MCF 10A (cell line): ENCODE measurements at regions not wholly inside any gene's neighbourhood (a gene's known extent, or its start where the extent isn't known, plus 50 kb on each side); places are given as distances from the start of the nearest gene placed in this dataset.

ENCODE experiments used
- BruUV-seq: library from RNA; stranded (reverse); fragments of 400-500 nt; replicated peaks from 2 replicates; lab custom pipeline; 2021; lab: Mats Ljungman, UMichigan
- CTCF ChIA-PET: fragments of 300-600 bp; sonication (Branson Sonifier 250); formaldehyde crosslinking; extraction: SDS; loops from one replicate; lab custom pipeline; 2021; ENCODE audit warnings: antibody characterized with exemption, inconsistent platforms; lab: Yijun Ruan, JAX
- POLR2A ChIA-PET: fragments of 300-600, 350-650 bp; sonication (Branson Sonifier 250); formaldehyde crosslinking; extraction: SDS; loops from one replicate; lab custom pipeline; 2020; ENCODE audit warnings: antibody characterized with exemption, inconsistent platforms; lab: Yijun Ruan, JAX
- DNase-seq: peaks from one replicate; pipeline ENCODE4 v3.0.0-alpha.2; 2018; ENCODE audit not compliant: unreplicated experiment
- H3K27ac Mint-ChIP-seq: one replicate; pipeline ENCODE4 v1.8.0; 2022; ENCODE audit warnings: mild to moderate bottlenecking, low read depth, mixed read lengths; ENCODE audit not compliant: unreplicated experiment
- H3K27me3 Mint-ChIP-seq: one replicate; pipeline ENCODE4 v1.8.0; 2022; ENCODE audit warnings: mixed read lengths; ENCODE audit not compliant: insufficient read depth, unreplicated experiment
- H3K36me3 Mint-ChIP-seq: one replicate; pipeline ENCODE4 v1.8.0; 2022; ENCODE audit warnings: mild to moderate bottlenecking, moderate library complexity, mixed read lengths; ENCODE audit not compliant: insufficient read depth, unreplicated experiment
- H3K4me1 Mint-ChIP-seq: one replicate; pipeline ENCODE4 v1.8.0; 2022; ENCODE audit warnings: mixed read lengths; ENCODE audit not compliant: insufficient read depth, unreplicated experiment
- H3K4me3 Mint-ChIP-seq: one replicate; pipeline ENCODE4 v1.8.0; 2022; ENCODE audit warnings: mild to moderate bottlenecking, moderate library complexity, mixed read lengths; ENCODE audit not compliant: unreplicated experiment
- H3K9me3 Mint-ChIP-seq: one replicate; pipeline ENCODE4 v1.8.0; 2022; ENCODE audit warnings: mixed read lengths; ENCODE audit not compliant: unreplicated experiment
- intact Hi-C: fragments of 100-400 bp; cut with micrococcal nuclease; formaldehyde crosslinking; loops from 2 replicates; pipeline ENCODE4 v1.14.1; 2022
- TF ChIP-seq, protein P1 (sequence below): fragments of 200-600 bp; IDR thresholded peaks from one replicate; pipeline ENCODE4 v1.8.0; 2022; ENCODE audit warnings: antibody characterized with exemption, mild to moderate bottlenecking; ENCODE audit not compliant: unreplicated experiment

DNA sequence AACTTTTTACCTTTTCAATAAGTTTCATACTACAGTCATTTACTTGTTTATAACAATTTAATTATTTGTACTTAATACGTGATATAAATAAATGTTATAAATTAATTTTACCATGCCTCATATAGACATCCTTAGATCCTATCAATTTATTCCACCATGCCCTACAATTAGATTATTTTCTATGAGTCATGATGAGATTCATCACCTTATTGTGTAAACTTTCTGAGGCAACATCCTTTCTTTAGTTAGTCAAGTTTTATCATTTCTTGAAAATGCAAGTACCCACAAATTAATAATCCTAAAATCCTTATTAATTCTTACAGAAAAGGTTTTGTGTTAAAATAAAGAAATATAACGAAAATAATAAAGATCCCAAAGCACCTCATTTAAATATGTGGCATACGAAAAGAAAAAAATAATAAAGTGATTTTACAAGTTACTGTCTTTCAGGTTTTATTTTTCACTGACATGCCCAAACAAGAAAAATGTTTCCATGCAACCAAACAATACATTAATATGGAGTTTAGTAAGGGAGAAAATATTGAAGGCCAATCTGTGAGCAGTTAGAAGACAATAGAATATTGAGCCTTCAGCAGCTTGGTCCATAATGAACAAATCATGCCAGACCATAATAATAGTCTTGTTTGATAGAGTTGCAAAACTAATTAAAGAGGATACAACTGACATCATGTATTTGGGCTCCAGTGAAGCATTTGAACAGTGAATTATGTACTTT, 188.7 kb upstream of the MRPS30 start:
- peak overlapping the region; percentile 85 for H3K27ac Mint-ChIP-seq
- H3K27me3 Mint-ChIP-seq: no peaks in the 10 kb centered on the region
- no peaks in the 10 kb centered on the region for H3K36me3 Mint-ChIP-seq
- TSS peak; percentile 73 for BruUV-seq
- intact Hi-C loops: loop anchor here (10.0 kb wide), 1 partner anchor 55 kb away; no protein-coding TSS in a partner anchor
- TF ChIP-seq, protein P1, sequence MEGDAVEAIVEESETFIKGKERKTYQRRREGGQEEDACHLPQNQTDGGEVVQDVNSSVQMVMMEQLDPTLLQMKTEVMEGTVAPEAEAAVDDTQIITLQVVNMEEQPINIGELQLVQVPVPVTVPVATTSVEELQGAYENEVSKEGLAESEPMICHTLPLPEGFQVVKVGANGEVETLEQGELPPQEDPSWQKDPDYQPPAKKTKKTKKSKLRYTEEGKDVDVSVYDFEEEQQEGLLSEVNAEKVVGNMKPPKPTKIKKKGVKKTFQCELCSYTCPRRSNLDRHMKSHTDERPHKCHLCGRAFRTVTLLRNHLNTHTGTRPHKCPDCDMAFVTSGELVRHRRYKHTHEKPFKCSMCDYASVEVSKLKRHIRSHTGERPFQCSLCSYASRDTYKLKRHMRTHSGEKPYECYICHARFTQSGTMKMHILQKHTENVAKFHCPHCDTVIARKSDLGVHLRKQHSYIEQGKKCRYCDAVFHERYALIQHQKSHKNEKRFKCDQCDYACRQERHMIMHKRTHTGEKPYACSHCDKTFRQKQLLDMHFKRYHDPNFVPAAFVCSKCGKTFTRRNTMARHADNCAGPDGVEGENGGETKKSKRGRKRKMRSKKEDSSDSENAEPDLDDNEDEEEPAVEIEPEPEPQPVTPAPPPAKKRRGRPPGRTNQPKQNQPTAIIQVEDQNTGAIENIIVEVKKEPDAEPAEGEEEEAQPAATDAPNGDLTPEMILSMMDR: no peak
- POLR2A ChIA-PET: interaction anchor here (0.5 kb wide), 1 partner anchor 35 kb away, joined by 3 read pairs; no protein-coding TSS in a partner anchor
- DNase-seq: peak; percentile 47
- no peaks in the 10 kb centered on the region for H3K9me3 Mint-ChIP-seq
- H3K4me1 Mint-ChIP-seq: peaks cover 7% of the 10 kb centered on the region
- H3K4me3 Mint-ChIP-seq: no peak overlapping the region
- CTCF ChIA-PET: no interaction called here

DNA sequence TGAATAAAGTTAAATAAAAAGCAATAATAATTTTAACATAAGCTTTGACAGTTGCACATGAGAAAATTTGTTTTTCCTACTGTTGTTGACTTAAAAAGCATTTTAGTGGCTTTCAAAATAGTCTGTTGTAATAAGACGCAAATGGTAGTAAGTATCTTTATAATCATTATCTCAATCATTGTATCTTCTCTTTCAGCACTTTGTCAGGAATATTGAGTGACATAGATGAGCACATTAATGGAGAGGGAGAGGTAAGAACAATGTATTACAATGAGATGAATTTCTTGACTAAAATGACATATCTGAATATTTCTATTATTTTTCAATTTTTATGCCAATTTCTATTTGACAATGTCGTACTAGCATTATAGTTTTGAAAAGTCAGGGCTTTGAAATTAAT, 193.9 kb upstream of the MRPS30 start:
- TF ChIP-seq, protein P1: no peak
- no peak overlapping the region for H3K27ac Mint-ChIP-seq
- no peak overlapping the region for H3K4me3 Mint-ChIP-seq
- BruUV-seq: no TSS peak
- H3K27me3 Mint-ChIP-seq: no peaks in the 10 kb centered on the region
- H3K9me3 Mint-ChIP-seq: no peaks in the 10 kb centered on the region
- ChIA-PET CTCF (interaction anchor here (0.9 to 1.4 kb wide), 2 partner anchors 10 to 13 kb away, joined by 3 read pairs; no protein-coding TSS in a partner anchor), POLR2A (interaction anchor here (0.7 kb wide), 1 partner anchor 40 kb away, joined by 3 read pairs; no protein-coding TSS in a partner anchor)
- no peak for DNase-seq
- intact Hi-C loops: loop anchor here (10.0 kb wide), 1 partner anchor 60 kb away; no protein-coding TSS in a partner anchor
- no peaks in the 10 kb centered on the region for H3K36me3 Mint-ChIP-seq
- H3K4me1 Mint-ChIP-seq: no peaks in the 10 kb centered on the region

GRCh38 chr5:44613936-44614335, 194.8 kb upstream of the MRPS30 start:
- no TSS peak for BruUV-seq
- intact Hi-C loops: loop anchor here (10.0 kb wide), 1 partner anchor 61 kb away; no protein-coding TSS in a partner anchor
- CTCF ChIA-PET: interaction anchor here (0.7 to 1.4 kb wide), 2 partner anchors 9 to 27 kb away, joined by 3 read pairs; no protein-coding TSS in a partner anchor

GRCh38 chr5:44605926-44606325, 202.8 kb upstream of the MRPS30 start:
- intact Hi-C loops: loop anchor here (2.0 kb wide), 1 partner anchor 69 kb away; no protein-coding TSS in a partner anchor
- DNase-seq: no peak
- BruUV-seq: no TSS peak
- POLR2A ChIA-PET: no interaction called here
- no peaks in the 10 kb centered on the region for H3K36me3 Mint-ChIP-seq
- no peaks in the 10 kb centered on the region for H3K27me3 Mint-ChIP-seq
- TF ChIP-seq, protein P1: no peak
- H3K27ac Mint-ChIP-seq: no peak overlapping the region
- no peaks in the 10 kb centered on the region for H3K4me1 Mint-ChIP-seq
- CTCF ChIA-PET: no interaction called here
- H3K9me3 Mint-ChIP-seq: no peaks in the 10 kb centered on the region
- H3K4me3 Mint-ChIP-seq: no peak overlapping the region

More at GRCh38 chr5:44613936-44614335, 194.8 kb upstream of the MRPS30 start:
- no peaks in the 10 kb centered on the region for H3K9me3 Mint-ChIP-seq
- TF ChIP-seq, protein P1: no peak
- H3K27ac Mint-ChIP-seq: no peak overlapping the region
- no peak overlapping the region for H3K4me3 Mint-ChIP-seq
- H3K27me3 Mint-ChIP-seq: no peaks in the 10 kb centered on the region
- POLR2A ChIA-PET: no interaction called here
- H3K36me3 Mint-ChIP-seq: no peaks in the 10 kb centered on the region
- DNase-seq: no peak
- no peaks in the 10 kb centered on the region for H3K4me1 Mint-ChIP-seq
